HS-27A (cell line): ENCODE measurements at regions not wholly inside any gene's neighbourhood (a gene's known extent, or its start where the extent isn't known, plus 50 kb on each side); places are given as distances from the start of the nearest gene placed in this dataset.

ENCODE experiments used
- DNase-seq: peaks from one replicate; pipeline ENCODE4 v3.0.0-alpha.2; 2012; ENCODE audit warnings: low read depth, missing footprints

GRCh38 chr11:128299132-128299726 is 288.1 kb downstream of the ETS1 start:
- no peak for DNase-seq

- DNase-seq = no peak
Measured at GRCh38 chr11:128298271-128298670, 289.1 kb downstream of the ETS1 start.

- DNase-seq = no peak
Measured at GRCh38 chr11:128297805-128298204, 289.6 kb downstream of the ETS1 start.

GRCh38 chr11:128297091-128297651 is 290.2 kb downstream of the ETS1 start:
- DNase-seq = no peak

GRCh38 chr11:128294671-128295050 is 292.7 kb downstream of the ETS1 start:
- no peak for DNase-seq

GRCh38 chr11:128294001-128294670 is 293.2 kb downstream of the ETS1 start:
- no peak for DNase-seq

- DNase-seq = no peak
Measured at GRCh38 chr11:128291835-128292234, 295.5 kb downstream of the ETS1 start.

GRCh38 chr11:128291007-128291406 is 296.4 kb downstream of the ETS1 start:
- no peak for DNase-seq

GRCh38 chr11:128290106-128290840 is 297.1 kb downstream of the ETS1 start:
- no peak for DNase-seq

- no peak for DNase-seq
Measured at GRCh38 chr11:128289048-128289447, 298.3 kb downstream of the ETS1 start.

- DNase-seq = no peak
Measured at GRCh38 chr11:128288368-128288767, 299.0 kb downstream of the ETS1 start.

- DNase-seq = no peak
Measured at GRCh38 chr11:128285321-128285720, 302.0 kb downstream of the ETS1 start.

GRCh38 chr11:128284634-128285033 is 302.7 kb downstream of the ETS1 start:
- DNase-seq = no peak

- DNase-seq = no peak
Measured at GRCh38 chr11:128283451-128283850, 303.9 kb downstream of the ETS1 start.

GRCh38 chr11:128282053-128282452 is 305.3 kb downstream of the ETS1 start:
- no peak for DNase-seq

- DNase-seq = peak; percentile 27
Measured at GRCh38 chr11:128279866-128280265, 307.5 kb downstream of the ETS1 start.

GRCh38 chr11:128273736-128274135 is 313.6 kb downstream of the ETS1 start:
- DNase-seq = no peak

- DNase-seq = no peak
Measured at GRCh38 chr11:128271401-128271800, 316.0 kb downstream of the ETS1 start.

- no peak for DNase-seq
Measured at GRCh38 chr11:128269466-128269865, 317.9 kb downstream of the ETS1 start.

- no peak for DNase-seq
Measured at GRCh38 chr11:128266893-128267292, 320.5 kb downstream of the ETS1 start.

- DNase-seq = no peak
Measured at GRCh38 chr11:128262463-128263345, 324.7 kb downstream of the ETS1 start.

- no peak for DNase-seq
Measured at GRCh38 chr11:128261011-128261421, 326.3 kb downstream of the ETS1 start.
